PC-9 (cell line): ENCODE measurements at regions not wholly inside any gene's neighbourhood (a gene's known extent, or its start where the extent isn't known, plus 50 kb on each side); places are given as distances from the start of the nearest gene placed in this dataset.

ENCODE experiments used
- CTCF ChIP-seq: fragments of 200-600 bp; sonication (generic); conservative IDR thresholded peaks from 2 replicates; pipeline ENCODE4 v1.6.1; 2017; ENCODE audit warnings: mixed run types, antibody characterized with exemption, mild to moderate bottlenecking, moderate library complexity
- EZH2 ChIP-seq: fragments of 200-600 bp; sonication (generic); IDR thresholded peaks from 2 replicates; pipeline ENCODE4 v1.8.0; 2017; ENCODE audit warnings: antibody characterized with exemption, low read depth

DNA sequence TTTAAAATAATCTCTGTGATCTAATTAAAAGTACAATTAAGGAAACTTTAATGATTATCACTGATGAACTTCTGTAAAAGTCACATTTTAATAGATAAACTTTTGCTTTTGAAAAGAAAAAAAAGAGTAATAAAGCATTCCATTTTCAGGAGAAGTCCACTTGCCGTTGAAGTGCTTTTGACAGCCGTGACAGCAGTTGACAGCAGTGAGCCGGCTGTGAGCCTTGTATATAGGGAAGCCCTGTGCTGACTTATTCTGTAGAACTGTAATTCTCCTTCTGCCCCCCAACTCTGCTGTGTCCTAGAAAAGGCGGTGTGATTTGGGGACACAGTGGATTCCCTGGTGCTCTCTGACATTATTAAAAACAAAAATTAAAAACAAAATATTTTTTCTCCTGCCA, 78.0 kb downstream of the POM121L12 start:
- TF ChIP-seq CTCF (no peak), EZH2 (no peak)
